Adrenal gland (tissue), 5 donors: ENCODE measurements at regions not wholly inside any gene's neighbourhood (a gene's known extent, or its start where the extent isn't known, plus 50 kb on each side); places are given as distances from the start of the nearest gene placed in this dataset.

Experiments
- CTCF ChIP-seq, 6 experiments: fragments of 450-650 bp in 4 of 6; fragments of 200-600 bp in 2 of 6; sonication (generic) in 1 of 6; IDR thresholded peaks; 1 replicate in 5 of 6; 2 replicates in 1 of 6; pipeline versions ENCODE4 v1.5.1 to v1.8.0; 2016 to 2021; ENCODE audit warnings: antibody characterized with exemption in 6 of 6, mild to moderate bottlenecking in 2 of 6, moderate library complexity in 1 of 6
- POLR2A ChIP-seq, 2 donors: fragments of 450-650 bp; IDR thresholded peaks; one replicate each; pipeline ENCODE4 v1.6.1; 2017; ENCODE audit warnings: antibody characterized with exemption in 2 of 2, mild to moderate bottlenecking in 2 of 2, moderate library complexity in 1 of 2
- donor health status: DM: no; HTN: no; CAD: no.

DNA sequence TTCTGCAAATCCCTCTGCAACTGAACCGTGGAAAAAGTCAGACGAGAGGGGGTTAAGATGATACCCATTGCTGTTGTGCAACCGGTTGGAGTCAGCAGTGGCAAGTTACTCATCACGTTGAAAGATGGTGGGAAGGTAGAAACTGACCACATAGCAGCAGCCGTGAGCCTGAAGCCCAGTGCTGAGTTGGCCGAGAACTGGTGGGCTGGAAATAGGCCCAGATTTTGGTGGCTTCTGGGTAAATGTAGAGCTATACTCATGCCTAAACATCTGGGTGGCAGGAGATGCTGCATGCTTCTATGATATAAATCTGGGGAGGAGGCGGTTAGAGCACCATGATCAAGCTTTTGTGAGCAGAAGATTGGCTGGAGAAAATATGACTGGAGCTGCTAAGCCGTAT, 78.6 kb downstream of the ARL5B start:
- TF ChIP-seq CTCF (IDR thresholded peaks at IDR 0.05) (no peak), POLR2A (IDR thresholded peaks at IDR 0.05) (no peak)
